Natural killer cell treated with Interleukin-12 subunit alpha and Interleukin-12 subunit beta and Interleukin-15 and Interleukin-18, amount 100 ng/mL, for 72 hours (primary cell): ENCODE measurements at regions not wholly inside any gene's neighbourhood (a gene's known extent, or its start where the extent isn't known, plus 50 kb on each side); places are given as distances from the start of the nearest gene placed in this dataset.
"Not testable (repeated sequence)": the region's sequence is repeated elsewhere in the genome, so short reads cannot be mapped to it uniquely, and the experiment has no call there.

Source experiments
- ATAC-seq, 2 donors: fragments of 150-1000 bp; cut with Tn5 transposase in 1 of 2; sonication (Bioruptor Pico), chemical (Tn5 transposase) in 1 of 2; 2 replicates each; pipeline ENCODE4 v1.10.0; 2021
- DNase-seq: peaks from one replicate; pipeline ENCODE4 v3.0.0; 2022; ENCODE audit warnings: low spot score
- H3K27ac Mint-ChIP-seq, 2 donors: 1 replicate in 1 of 2; 2 replicates in 1 of 2; pipeline ENCODE4 v1.8.0; 2022; ENCODE audit warnings: mixed read lengths in 2 of 2, mild to moderate bottlenecking in 1 of 2, moderate library complexity in 1 of 2
- H3K27me3 Mint-ChIP-seq, 2 donors: 1 replicate in 1 of 2; 2 replicates in 1 of 2; pipeline ENCODE4 v1.8.0; 2022; ENCODE audit warnings: mixed read lengths in 2 of 2
- H3K36me3 Mint-ChIP-seq: one replicate; pipeline ENCODE4 v1.8.0; 2022; ENCODE audit warnings: mixed read lengths
- H3K4me1 Mint-ChIP-seq, 2 donors: 1 replicate in 1 of 2; 2 replicates in 1 of 2; pipeline ENCODE4 v1.8.0; 2022; ENCODE audit warnings: low read depth in 2 of 2, mixed read lengths in 2 of 2, mild to moderate bottlenecking in 1 of 2
- H3K4me3 Mint-ChIP-seq: one replicate; pipeline ENCODE4 v1.8.0; 2022; ENCODE audit warnings: mixed read lengths
- H3K9me3 Mint-ChIP-seq: 2 replicates; pipeline ENCODE4 v1.8.0; 2022; ENCODE audit warnings: mixed read lengths

GRCh38 chr22:49392841-49393510 lies 434.7 kb downstream of the BRD1 start:
- no peak overlapping the region for H3K4me3 Mint-ChIP-seq
- H3K27ac Mint-ChIP-seq, result no peak overlapping the region
- no peaks in the 10 kb centered on the region for H3K4me1 Mint-ChIP-seq
- peaks cover 4% of the 10 kb centered on the region for H3K36me3 Mint-ChIP-seq
- H3K27me3 Mint-ChIP-seq, result peaks cover 13 to 20% of the 10 kb centered on the region in 2 donors
- DNase-seq (no peak), ATAC-seq (no peak)
- H3K9me3 Mint-ChIP-seq, result no peaks in the 10 kb centered on the region

- Mint-ChIP-seq H3K36me3 (peaks cover 4% of the 10 kb centered on the region), H3K27me3 (peaks cover 13 to 20% of the 10 kb centered on the region in 2 donors)
- DNase-seq, result no peak
Observed at GRCh38 chr22:49392247-49392646, 435.4 kb downstream of the BRD1 start.

GRCh38 chr22:49391436-49391835 lies 436.2 kb downstream of the BRD1 start:
- Mint-ChIP-seq H3K36me3 (peaks cover 4% of the 10 kb centered on the region), H3K4me1 (no peaks in the 10 kb centered on the region), H3K4me3 (no peak overlapping the region), H3K27ac (no peak overlapping the region), H3K27me3 (peaks cover 13 to 20% of the 10 kb centered on the region in 2 donors), H3K9me3 (no peaks in the 10 kb centered on the region)
- DNase-seq (no peak), ATAC-seq (peak in 1 of 2 donors; percentile 15)

More at GRCh38 chr22:49392247-49392646, 435.4 kb downstream of the BRD1 start:
- no peak overlapping the region for H3K4me3 Mint-ChIP-seq
- no peaks in the 10 kb centered on the region for H3K9me3 Mint-ChIP-seq
- ATAC-seq, result no peak
- H3K4me1 Mint-ChIP-seq, result no peaks in the 10 kb centered on the region
- H3K27ac Mint-ChIP-seq, result no peak overlapping the region

- H3K27ac Mint-ChIP-seq, result no peak overlapping the region
- H3K4me1 Mint-ChIP-seq, result no peaks in the 10 kb centered on the region
- no peak overlapping the region for H3K4me3 Mint-ChIP-seq
- ATAC-seq (no peak), DNase-seq (no peak)
- no peaks in the 10 kb centered on the region for H3K9me3 Mint-ChIP-seq
- peaks cover 4% of the 10 kb centered on the region for H3K36me3 Mint-ChIP-seq
- H3K27me3 Mint-ChIP-seq, result peaks cover 13 to 20% of the 10 kb centered on the region in 2 donors
Observed at GRCh38 chr22:49390954-49391353, 436.7 kb downstream of the BRD1 start.

- peaks cover 11 to 16% of the 10 kb centered on the region in 2 donors for H3K27me3 Mint-ChIP-seq
- not testable (repeated sequence) for DNase-seq, ATAC-seq, H3K9me3 Mint-ChIP-seq, H3K27ac Mint-ChIP-seq, H3K4me1 Mint-ChIP-seq, H3K4me3 Mint-ChIP-seq, H3K36me3 Mint-ChIP-seq
Observed at GRCh38 chr22:49383909-49384308, 443.8 kb downstream of the BRD1 start.

- DNase-seq, result no peak
- H3K4me3 Mint-ChIP-seq, result no peak overlapping the region
- H3K27ac Mint-ChIP-seq, result no peak overlapping the region
- ATAC-seq, result no peak
- H3K9me3 Mint-ChIP-seq, result no peaks in the 10 kb centered on the region
- peaks cover 24 to 25% of the 10 kb centered on the region in 2 donors for H3K27me3 Mint-ChIP-seq
- peaks cover 0 to 3% of the 10 kb centered on the region in 2 donors for H3K4me1 Mint-ChIP-seq
- H3K36me3 Mint-ChIP-seq, result no peaks in the 10 kb centered on the region
Observed at GRCh38 chr22:49382451-49382735, 445.3 kb downstream of the BRD1 start.

- H3K27ac Mint-ChIP-seq, result no peak overlapping the region
Observed at GRCh38 chr22:49381595-49382450, 445.9 kb downstream of the BRD1 start.

GRCh38 chr22:49380828-49381114 lies 446.9 kb downstream of the BRD1 start:
- no peaks in the 10 kb centered on the region for H3K36me3 Mint-ChIP-seq
- H3K27ac Mint-ChIP-seq, result no peak overlapping the region
- no peaks in the 10 kb centered on the region for H3K9me3 Mint-ChIP-seq
- peaks cover 0 to 3% of the 10 kb centered on the region in 2 donors for H3K4me1 Mint-ChIP-seq
- H3K4me3 Mint-ChIP-seq, result no peak overlapping the region
- DNase-seq, result no peak
- peaks cover 31 to 35% of the 10 kb centered on the region in 2 donors for H3K27me3 Mint-ChIP-seq
- no peak for ATAC-seq

More at GRCh38 chr22:49381595-49382450, 445.9 kb downstream of the BRD1 start:
- Mint-ChIP-seq H3K4me1 (peaks cover 0 to 3% of the 10 kb centered on the region in 2 donors), H3K36me3 (no peaks in the 10 kb centered on the region), H3K27me3 (peaks cover 29% of the 10 kb centered on the region in 2 donors), H3K9me3 (no peaks in the 10 kb centered on the region), H3K4me3 (no peak overlapping the region)
- ATAC-seq (no peak), DNase-seq (no peak)

- Mint-ChIP-seq H3K4me1 (peaks cover 0 to 3% of the 10 kb centered on the region in 2 donors), H3K27me3 (peaks cover 31 to 35% of the 10 kb centered on the region in 2 donors), H3K9me3 (no peaks in the 10 kb centered on the region), H3K4me3 (no peak overlapping the region), H3K27ac (no peak overlapping the region), H3K36me3 (no peaks in the 10 kb centered on the region)
- ATAC-seq, result no peak
- DNase-seq, result no peak
Observed at GRCh38 chr22:49380095-49380827, 447.4 kb downstream of the BRD1 start.

GRCh38 chr22:49377306-49377705 lies 450.4 kb downstream of the BRD1 start:
- no peak overlapping the region for H3K4me3 Mint-ChIP-seq
- no peaks in the 10 kb centered on the region for H3K4me1 Mint-ChIP-seq
- H3K9me3 Mint-ChIP-seq, result no peaks in the 10 kb centered on the region
- ATAC-seq (no peak), DNase-seq (no peak)
- H3K27ac Mint-ChIP-seq, result no peak overlapping the region
- no peaks in the 10 kb centered on the region for H3K36me3 Mint-ChIP-seq
- H3K27me3 Mint-ChIP-seq, result peaks cover 32 to 42% of the 10 kb centered on the region in 2 donors

GRCh38 chr22:49373801-49374226 lies 453.9 kb downstream of the BRD1 start:
- ATAC-seq (no peak), DNase-seq (no peak)
- Mint-ChIP-seq H3K27ac (no peak overlapping the region), H3K27me3 (peaks cover 23 to 30% of the 10 kb centered on the region in 2 donors), H3K36me3 (no peaks in the 10 kb centered on the region), H3K4me3 (no peak overlapping the region), H3K4me1 (peaks cover 0 to 4% of the 10 kb centered on the region in 2 donors), H3K9me3 (no peaks in the 10 kb centered on the region)

- Mint-ChIP-seq H3K4me3 (no peak overlapping the region), H3K4me1 (peaks cover 0 to 4% of the 10 kb centered on the region in 2 donors), H3K36me3 (no peaks in the 10 kb centered on the region), H3K27ac (no peak overlapping the region), H3K9me3 (no peaks in the 10 kb centered on the region), H3K27me3 (peaks cover 20 to 25% of the 10 kb centered on the region in 2 donors)
- no peak for ATAC-seq
- no peak for DNase-seq
Observed at GRCh38 chr22:49373289-49373666, 454.4 kb downstream of the BRD1 start.

- no peaks in the 10 kb centered on the region for H3K9me3 Mint-ChIP-seq
- H3K4me3 Mint-ChIP-seq, result no peak overlapping the region
- DNase-seq (no peak), ATAC-seq (peak in 1 of 2 donors; percentile 28)
- H3K27ac Mint-ChIP-seq, result no peak overlapping the region
- H3K4me1 Mint-ChIP-seq, result peaks cover 0 to 4% of the 10 kb centered on the region in 2 donors
- peaks cover 17 to 21% of the 10 kb centered on the region in 2 donors for H3K27me3 Mint-ChIP-seq
- no peaks in the 10 kb centered on the region for H3K36me3 Mint-ChIP-seq
Observed at GRCh38 chr22:49372530-49373288, 455.0 kb downstream of the BRD1 start.
